ENCODE measurements at regions not wholly inside any gene's neighbourhood (a gene's known extent, or its start where the extent isn't known, plus 50 kb on each side); places are given as distances from the start of the nearest gene placed in this dataset.

GRCh38 chr6:85068221-85068620 lies 303.8 kb upstream of the TBX18 start (continued):
- TF ChIP-seq ZNF396 (CRISPR knock-in tag; IDR thresholded peaks at IDR 0.05; ENCODE audit: borderline replicate concordance) (no peak), IRF1 (CRISPR knock-in tag; IDR thresholded peaks at IDR 0.05) (no peak), GRHL2 (CRISPR knock-in tag; IDR thresholded peaks at IDR 0.05; ENCODE audit: insufficient replicate concordance, severe bottlenecking) (no peak), ZNF416 (CRISPR knock-in tag; IDR thresholded peaks at IDR 0.05) (no peak), ZMAT4 (CRISPR knock-in tag; IDR thresholded peaks at IDR 0.05) (no peak), PREB (CRISPR knock-in tag; IDR thresholded peaks at IDR 0.05; ENCODE audit: borderline replicate concordance) (no peak), ATF3 (CRISPR knock-in tag; conservative IDR thresholded peaks at IDR 0.05) (no peak), TEAD4 (CRISPR knock-in tag; IDR thresholded peaks at IDR 0.05) (no peak)

- POLR2A ChIA-PET = no interaction called here
- no peak for DNase-seq (ENCODE audit: low spot score)
- no peak for TF ChIP-seq NFATC4 (CRISPR knock-in tag; IDR thresholded peaks at IDR 0.05)
- no peak for TF ChIP-seq RORB (CRISPR knock-in tag; IDR thresholded peaks at IDR 0.05)
- no peak for TF ChIP-seq ZNF396 (CRISPR knock-in tag; IDR thresholded peaks at IDR 0.05; ENCODE audit: borderline replicate concordance)
- no peak for TF ChIP-seq E2F1 (CRISPR knock-in tag; IDR thresholded peaks at IDR 0.05)
- no peak for TF ChIP-seq ERG (CRISPR knock-in tag; IDR thresholded peaks at IDR 0.05)
- TF ChIP-seq CTCF (IDR thresholded peaks at IDR 0.05) = no peak
- TF ChIP-seq FOXP4 (CRISPR knock-in tag; IDR thresholded peaks at IDR 0.05) = no peak
- no peak for ATAC-seq
- Mint-ChIP-seq H3K9me3 (peaks cover under 1% of the 10 kb centered on the region; the same call in 1 of the 2 replicates), H3K4me3 (no peak overlapping the region), H3K36me3 (no peaks in the 10 kb centered on the region), H3K27ac (no peak overlapping the region), H3K4me1 (peaks cover 8% of the 10 kb centered on the region), H3K27me3 (ENCODE audit: low read depth) (no peaks in the 10 kb centered on the region)
- CTCF ChIA-PET = interaction anchor here (0.7 kb wide), 1 partner anchor 326 kb away, joined by 3 read pairs; no protein-coding TSS in a partner anchor
Observed at GRCh38 chr6:85066266-85066665, 301.9 kb upstream of the TBX18 start.

- CTCF ChIA-PET = no interaction called here
- TF ChIP-seq GTF2I (CRISPR knock-in tag; conservative IDR thresholded peaks at IDR 0.05) = no peak
- TF ChIP-seq ZNF138 (CRISPR knock-in tag; conservative IDR thresholded peaks at IDR 0.05) = no peak
- no peak for TF ChIP-seq PRDM15 (CRISPR knock-in tag; IDR thresholded peaks at IDR 0.05)
- no peak for TF ChIP-seq ZNF317 (CRISPR knock-in tag; IDR thresholded peaks at IDR 0.05; ENCODE audit: borderline replicate concordance, low read depth)
- TF ChIP-seq TCF7 (CRISPR knock-in tag; IDR thresholded peaks at IDR 0.05; ENCODE audit: low read depth) = no peak
- TF ChIP-seq TEAD1 (CRISPR knock-in tag; IDR thresholded peaks at IDR 0.05) = no peak
- no peak for TF ChIP-seq USF1 (CRISPR knock-in tag; IDR thresholded peaks at IDR 0.05)
Observed at GRCh38 chr6:85065831-85066230, 301.4 kb upstream of the TBX18 start.

More at GRCh38 chr6:85065831-85066230, 301.4 kb upstream of the TBX18 start:
- H3K27me3 Mint-ChIP-seq (ENCODE audit: low read depth) = no peaks in the 10 kb centered on the region
- H3K9me3 Mint-ChIP-seq = no peaks in the 10 kb centered on the region
- peaks cover 8% of the 10 kb centered on the region for H3K4me1 Mint-ChIP-seq
- DNase-seq (ENCODE audit: low spot score) = no peak
- POLR2A ChIA-PET = no interaction called here
- H3K4me3 Mint-ChIP-seq = no peak overlapping the region
- no peaks in the 10 kb centered on the region for H3K36me3 Mint-ChIP-seq
- no peak for ATAC-seq
- H3K27ac Mint-ChIP-seq = no peak overlapping the region

Measured in WTC11 (cell line).